NCI-H146 treated with DMSO at 0.1 percent for 48 hours (cell line): ENCODE measurements at regions not wholly inside any gene's neighbourhood (a gene's known extent, or its start where the extent isn't known, plus 50 kb on each side); places are given as distances from the start of the nearest gene placed in this dataset.
"Not testable (repeated sequence)": the region's sequence is repeated elsewhere in the genome, so short reads cannot be mapped to it uniquely, and the experiment has no call there.

Source experiments
- DNase-seq: peaks from one replicate; lab custom pipeline; 2025; ENCODE audit not compliant: unreplicated experiment; lab: John Stamatoyannopoulos, UW

DNA sequence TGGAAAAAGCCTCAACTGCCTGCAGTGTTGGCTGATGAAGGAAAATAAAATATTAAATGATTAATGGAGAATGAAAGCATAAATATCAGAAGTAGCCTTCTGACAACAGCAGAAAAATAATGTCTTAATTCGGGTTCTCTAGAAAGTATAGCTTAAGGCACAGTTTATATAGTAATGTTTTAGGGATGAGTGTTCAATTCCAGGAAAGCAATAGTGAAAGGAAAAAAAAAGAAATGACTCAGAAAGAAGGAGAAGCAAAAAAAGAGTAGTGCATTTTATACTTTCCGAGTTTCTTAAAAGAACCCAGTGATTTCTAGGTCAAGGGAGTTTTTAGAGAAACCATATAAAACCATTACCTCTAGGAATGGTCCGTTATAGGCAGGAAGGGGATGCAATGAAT, 137.3 kb downstream of the HTR1B start:
- no peak for DNase-seq

DNA sequence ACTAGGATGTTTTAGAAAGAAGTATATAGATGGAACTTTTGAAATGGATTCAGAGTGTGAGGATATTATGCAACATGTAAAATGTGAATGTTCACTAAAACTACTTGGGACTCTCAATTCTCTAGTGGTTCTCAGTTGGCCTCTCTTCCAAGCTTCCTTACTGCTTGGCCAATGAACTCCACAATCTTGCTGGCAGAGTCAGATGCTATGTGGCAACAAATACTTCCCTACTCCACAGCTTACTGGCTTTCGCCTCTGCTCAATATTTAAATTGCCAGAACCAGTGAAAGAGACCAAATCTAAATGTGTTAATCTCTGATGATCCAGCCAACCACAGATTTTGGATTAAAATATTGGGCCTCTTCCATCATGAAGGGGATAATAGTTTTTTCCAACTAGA, 138.4 kb downstream of the HTR1B start:
- no peak for DNase-seq

DNA sequence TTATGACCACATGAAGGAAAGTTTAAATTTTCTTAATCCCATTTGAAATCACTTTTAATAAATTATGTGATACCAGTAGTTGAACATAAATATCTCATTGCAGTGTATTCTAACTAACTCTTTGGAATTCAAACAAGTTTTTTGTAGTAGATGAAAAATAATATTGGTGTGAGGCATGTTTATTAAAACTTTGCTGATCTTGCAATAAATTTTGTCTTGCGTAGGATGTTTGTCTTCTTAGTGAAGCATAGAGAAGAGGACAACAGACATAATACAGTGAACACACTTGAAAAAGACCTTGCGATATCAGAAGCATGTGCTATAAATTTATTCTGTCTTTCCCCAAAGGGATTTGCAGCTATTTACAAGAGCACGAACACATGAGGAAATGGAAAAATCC, 140.7 kb downstream of the HTR1B start:
- no peak for DNase-seq

DNA sequence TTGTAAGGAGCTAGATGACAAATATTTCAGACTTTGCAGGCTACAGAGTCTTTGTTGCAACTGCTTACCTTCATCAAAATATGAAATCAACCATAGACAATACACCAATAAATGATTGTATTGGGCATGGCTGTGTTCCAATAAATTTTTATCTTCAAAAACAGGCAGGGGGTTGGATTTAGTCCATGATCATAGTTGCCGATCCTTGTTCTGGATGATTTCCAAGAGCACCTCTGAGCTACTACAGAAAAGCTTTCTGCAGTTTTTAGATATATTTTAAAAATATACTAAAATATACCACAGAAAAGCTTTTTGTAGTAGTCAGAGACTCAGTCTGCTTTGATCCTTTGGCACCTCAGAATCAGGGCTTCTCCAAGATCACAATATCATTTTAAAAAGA, 145.0 kb downstream of the HTR1B start:
- no peak for DNase-seq

DNA sequence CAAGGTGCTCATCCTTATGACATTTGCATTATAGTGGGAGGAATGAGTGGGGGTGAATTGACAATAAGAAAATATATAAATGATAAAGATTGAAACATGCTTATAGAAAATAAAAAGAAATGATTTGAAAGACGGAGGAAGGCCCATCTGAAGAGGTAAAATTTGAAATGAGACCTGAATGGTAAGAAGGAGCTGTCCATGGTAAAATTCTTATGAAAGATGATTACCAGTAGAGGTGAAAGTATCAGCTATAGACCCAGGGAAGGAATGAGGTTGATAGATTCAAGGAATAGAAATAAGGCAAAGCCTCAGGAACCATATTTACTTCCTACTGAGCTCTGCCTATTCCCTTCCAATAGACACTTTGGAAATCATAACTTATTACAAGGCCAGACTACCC, 149.7 kb downstream of the HTR1B start:
- no peak for DNase-seq

- no peak for DNase-seq
Measured at GRCh38 chr6:77299931-77300330, 163.4 kb downstream of the HTR1B start.

DNA sequence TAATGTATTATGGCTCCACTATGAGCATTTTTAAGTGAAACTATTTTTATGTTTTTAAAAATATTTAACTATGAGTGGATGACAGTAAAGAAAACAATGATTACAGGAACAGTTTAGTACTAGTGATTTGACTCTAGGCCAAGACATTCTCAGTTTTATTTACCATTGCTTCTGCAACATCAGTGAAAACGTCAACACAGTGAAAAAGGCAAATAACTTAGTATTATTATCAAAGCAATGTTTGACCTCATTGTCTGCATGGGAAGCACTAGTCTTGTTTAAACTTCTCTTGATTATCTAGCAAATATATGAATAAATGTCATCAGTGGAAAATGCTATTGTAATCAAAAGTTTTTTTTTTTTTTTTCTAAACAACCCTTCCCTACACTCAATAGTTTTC, 165.0 kb downstream of the HTR1B start:
- DNase-seq, result no peak

DNA sequence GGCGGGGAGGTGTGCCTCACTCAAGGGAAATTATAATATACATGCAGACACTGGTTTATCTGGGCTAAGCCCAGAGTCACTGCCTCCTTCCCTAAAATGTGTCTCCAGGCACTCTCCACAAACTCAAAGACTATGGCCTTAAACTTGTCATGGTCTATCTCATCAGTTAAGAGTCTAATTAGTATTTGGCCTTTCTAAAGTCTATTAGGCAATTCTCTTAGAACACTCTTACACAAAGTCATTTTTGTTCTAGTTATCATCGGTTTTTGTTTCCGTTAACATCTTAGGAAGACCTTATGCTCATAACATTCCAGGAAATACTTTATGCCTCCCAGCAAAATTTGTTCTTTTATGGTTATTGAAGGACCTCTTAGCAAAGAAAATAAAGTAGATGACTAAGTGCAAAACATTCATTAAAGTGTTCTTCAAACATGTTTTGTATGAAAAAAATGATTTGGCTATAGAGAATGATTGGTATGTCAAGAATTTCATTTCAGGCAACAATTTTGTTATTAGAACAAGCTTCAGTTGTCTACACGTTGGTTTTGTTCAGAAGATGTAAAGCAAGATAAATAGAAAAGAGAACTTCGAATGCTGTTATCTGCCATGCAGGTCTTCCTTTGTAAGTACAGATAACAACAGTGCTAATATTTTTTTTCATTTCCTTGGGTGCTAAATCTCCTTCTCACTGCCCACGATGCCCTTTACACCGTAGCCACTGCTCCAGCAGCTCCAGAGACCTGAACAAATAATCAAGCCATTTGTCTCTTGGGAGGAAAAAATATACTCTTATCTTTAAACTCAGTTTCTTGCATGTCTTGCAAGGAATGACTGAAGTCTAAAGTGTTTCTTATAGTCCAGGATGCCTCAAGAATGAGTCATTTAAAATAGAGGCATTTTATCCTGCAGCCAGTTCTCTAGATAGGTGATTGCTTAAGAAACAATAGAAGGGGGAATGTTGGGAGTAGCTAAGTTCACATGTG, 170.4 kb downstream of the HTR1B start:
- DNase-seq, result no peak

DNA sequence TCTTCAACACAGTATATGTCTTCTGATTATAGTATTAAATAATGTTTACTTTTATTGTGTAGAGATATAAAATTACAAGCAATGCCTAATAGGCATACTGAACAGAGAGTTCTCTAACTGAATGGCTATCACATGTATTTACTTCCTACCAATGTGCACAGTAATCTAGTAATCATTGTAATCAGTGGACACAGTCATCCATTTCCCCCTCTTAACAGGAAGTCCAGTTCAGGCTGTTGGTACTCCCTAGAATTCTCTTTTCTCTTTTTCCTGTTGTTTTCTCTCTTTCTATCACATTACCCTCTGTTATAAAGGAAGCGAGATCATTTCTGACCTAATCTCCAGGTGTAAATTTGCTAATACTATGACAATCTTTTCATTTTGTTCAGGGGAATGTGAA, 172.5 kb downstream of the HTR1B start:
- DNase-seq, result no peak

GRCh38 chr6:77286541-77286940, 176.8 kb downstream of the HTR1B start:
- DNase-seq, result no peak

DNA sequence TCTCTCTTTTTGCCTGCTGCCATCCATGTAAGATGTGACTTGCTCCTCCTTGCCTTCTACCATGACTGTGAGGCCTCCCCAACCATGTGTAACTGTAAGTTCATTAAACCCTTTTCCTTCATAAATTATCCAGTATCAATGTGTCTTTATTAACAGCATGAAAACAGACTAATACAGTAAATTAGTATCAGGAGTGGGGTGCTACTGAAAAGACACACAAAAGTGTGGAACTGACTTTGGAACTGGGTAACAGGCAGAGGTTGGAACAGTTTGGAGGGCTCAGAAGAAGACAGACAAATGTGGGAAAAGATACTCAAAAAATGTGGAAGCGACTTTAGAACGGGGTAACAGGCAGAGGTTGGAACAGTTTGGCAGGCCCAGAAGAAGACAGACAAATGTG, 189.4 kb downstream of the HTR1B start:
- no peak for DNase-seq

DNA sequence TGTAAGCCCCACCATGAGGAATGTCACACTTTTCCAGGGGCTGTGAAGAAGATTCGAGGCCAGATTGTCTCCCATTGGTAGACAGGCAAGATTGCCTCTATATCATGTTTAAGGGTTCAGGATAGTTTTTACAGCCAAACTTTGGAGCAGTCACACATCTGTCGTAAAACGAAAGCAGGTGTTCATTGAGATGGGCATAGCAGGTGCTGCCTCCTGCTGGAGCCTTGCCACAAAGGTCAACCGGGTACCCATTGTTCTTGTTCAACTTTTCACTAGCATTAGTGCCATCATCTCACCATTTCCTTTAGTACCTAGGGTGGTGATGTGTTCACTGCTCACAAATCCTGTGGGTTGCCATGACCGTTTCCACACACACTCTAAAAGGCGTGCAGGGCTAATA, 198.3 kb downstream of the HTR1B start:
- no peak for DNase-seq

- no peak for DNase-seq
Measured at GRCh38 chr6:77263003-77263402, 200.3 kb downstream of the HTR1B start.

GRCh38 chr6:77251801-77252200, 211.5 kb downstream of the HTR1B start:
- DNase-seq, result not testable (repeated sequence)

- DNase-seq, result no peak
Measured at GRCh38 chr6:77249560-77249959, 213.7 kb downstream of the HTR1B start.

DNA sequence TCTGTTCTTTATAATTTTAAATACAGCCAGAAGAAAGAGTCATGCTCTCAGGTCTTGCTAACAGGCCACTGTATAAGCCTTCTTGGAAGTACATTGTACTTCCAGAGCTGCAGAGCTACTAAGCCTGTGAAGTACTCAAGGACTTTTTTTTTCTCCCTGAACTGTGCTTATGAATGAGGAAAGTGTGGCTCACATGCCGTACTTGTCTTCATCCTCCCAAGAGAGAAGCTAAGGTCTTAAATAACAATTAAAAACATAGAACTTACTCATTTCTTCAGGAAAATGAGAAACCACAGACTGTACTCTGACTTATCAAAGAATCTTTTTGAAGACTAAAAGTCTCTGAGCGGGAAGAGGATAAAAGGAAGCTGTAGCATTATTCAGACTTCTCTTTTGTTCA, 218.3 kb downstream of the HTR1B start:
- no peak for DNase-seq

- no peak for DNase-seq
Measured at GRCh38 chr6:77231438-77232305, 231.6 kb downstream of the HTR1B start.

DNA sequence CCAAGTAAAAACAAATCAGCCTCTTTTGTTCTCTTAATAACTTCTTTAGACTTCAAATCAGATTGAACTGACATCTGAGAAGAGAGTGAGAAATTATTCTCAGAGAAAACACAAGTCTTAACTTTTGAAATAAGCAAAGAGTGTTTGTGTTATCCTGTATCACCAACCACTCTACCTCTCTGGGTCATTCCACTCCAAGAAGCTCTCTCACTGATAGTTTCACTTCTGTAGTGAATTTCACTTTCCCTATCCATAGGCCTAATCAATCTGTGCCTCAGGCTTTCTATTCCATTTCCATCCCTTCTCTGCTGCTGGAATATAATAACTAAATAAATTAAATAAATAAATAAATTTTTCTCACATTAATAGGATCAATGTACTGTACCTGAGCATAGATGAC, 235.0 kb downstream of the HTR1B start:
- no peak for DNase-seq

DNA sequence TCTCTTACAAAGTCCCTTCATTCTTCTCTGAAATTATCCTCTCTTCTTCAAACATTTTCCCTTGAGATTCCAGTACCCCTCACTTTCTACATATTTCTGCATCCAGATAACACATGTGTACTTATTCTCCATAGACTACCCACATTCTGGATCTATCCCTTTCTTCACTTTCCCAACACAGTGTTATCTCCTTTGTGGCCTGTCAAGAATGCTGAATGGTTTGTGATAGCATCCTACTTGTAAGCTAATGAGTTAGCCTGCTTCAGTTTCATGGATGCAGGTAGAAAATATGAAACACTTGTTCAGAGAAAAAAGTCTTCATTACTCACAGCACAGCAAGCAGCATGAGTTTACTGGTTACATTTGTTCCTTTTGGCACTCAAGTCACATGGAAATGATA, 245.4 kb downstream of the HTR1B start:
- DNase-seq, result no peak

GRCh38 chr6:77205936-77206335, 257.4 kb downstream of the HTR1B start:
- no peak for DNase-seq

GRCh38 chr6:77204555-77204954, 258.7 kb downstream of the HTR1B start:
- DNase-seq, result no peak

DNA sequence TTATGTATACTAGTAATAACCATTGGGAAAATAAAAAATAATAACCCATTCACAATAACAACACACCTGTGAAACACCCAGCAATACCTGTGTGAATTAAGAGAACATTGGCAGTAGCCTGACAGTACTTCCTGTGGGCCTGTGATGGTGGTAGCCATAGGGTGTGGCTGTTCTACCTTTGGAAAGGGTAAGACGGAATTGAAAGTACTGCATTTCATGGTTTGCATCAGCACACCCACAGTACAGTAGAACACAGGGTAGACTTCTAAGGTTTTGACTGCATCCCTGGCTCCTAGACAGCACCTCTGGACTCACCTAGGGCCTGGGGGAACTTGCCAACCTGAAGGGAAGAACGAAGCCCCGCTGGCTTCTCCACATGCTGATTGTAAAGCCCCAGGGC, 279.8 kb downstream of the HTR1B start:
- no peak for DNase-seq
